ENCODE measurements at regions not wholly inside any gene's neighbourhood (a gene's known extent, or its start where the extent isn't known, plus 50 kb on each side); places are given as distances from the start of the nearest gene placed in this dataset.

DNA sequence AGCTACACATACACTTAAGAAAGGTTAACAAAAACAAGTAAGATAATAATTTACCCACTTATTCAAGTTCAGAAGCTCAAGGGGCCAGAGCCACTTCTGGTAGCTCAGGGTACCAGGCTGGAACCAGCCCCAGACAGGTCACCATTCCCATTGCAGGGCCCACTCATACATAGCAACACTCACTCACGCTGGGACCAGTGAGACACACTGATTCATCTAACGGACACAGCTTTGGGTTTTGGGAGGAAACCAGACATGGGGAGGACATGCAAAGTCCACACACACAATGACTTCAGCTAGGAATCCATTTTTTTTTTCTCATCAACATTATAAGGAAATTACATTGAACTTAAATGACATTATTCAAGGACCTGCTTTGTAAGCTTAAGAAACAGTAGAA lies 169.1 kb downstream of the ZC3H11B start (continued):
- TF ChIP-seq, protein P1, sequence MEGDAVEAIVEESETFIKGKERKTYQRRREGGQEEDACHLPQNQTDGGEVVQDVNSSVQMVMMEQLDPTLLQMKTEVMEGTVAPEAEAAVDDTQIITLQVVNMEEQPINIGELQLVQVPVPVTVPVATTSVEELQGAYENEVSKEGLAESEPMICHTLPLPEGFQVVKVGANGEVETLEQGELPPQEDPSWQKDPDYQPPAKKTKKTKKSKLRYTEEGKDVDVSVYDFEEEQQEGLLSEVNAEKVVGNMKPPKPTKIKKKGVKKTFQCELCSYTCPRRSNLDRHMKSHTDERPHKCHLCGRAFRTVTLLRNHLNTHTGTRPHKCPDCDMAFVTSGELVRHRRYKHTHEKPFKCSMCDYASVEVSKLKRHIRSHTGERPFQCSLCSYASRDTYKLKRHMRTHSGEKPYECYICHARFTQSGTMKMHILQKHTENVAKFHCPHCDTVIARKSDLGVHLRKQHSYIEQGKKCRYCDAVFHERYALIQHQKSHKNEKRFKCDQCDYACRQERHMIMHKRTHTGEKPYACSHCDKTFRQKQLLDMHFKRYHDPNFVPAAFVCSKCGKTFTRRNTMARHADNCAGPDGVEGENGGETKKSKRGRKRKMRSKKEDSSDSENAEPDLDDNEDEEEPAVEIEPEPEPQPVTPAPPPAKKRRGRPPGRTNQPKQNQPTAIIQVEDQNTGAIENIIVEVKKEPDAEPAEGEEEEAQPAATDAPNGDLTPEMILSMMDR (IDR thresholded peaks at IDR 0.05 in 2 of 3, conservative IDR thresholded peaks at IDR 0.05 in 1 of 3; ENCODE audit: borderline replicate concordance in 1 of 3, insufficient read depth in 1 of 3, low read depth in 2 of 3, low read length in 2 of 3): no peak

- H3K27me3 ChIP-seq (ENCODE audit: insufficient read depth, low read length): no peaks in the 10 kb centered on the region
- H3K27ac ChIP-seq (ENCODE audit: low read depth, low read length): no peak overlapping the region
- ChIA-PET RAD21 (ENCODE audit: low non-redundant PET in 1 of 2, low total read pairs in 2 of 2, uncharacterized antibody in 2 of 2, unreplicated experiment in 2 of 2) (no interaction called here), POLR2A (no interaction called here), CTCF (interaction anchor here (1.2 kb wide), 1 partner anchor 219 kb away, joined by 3 read pairs; no protein-coding TSS in a partner anchor)
- no peak overlapping the region for H3K4me3 ChIP-seq (replicated peaks in 1 of 2; ENCODE audit: low read depth in 1 of 2, low read length in 2 of 2)
- H3K79me2 ChIP-seq (ENCODE audit: insufficient read depth, low read length): no peaks in the 10 kb centered on the region
- 0 out of 2 replicates have a peak, but pooled peaks have one; percentile 11 for TF ChIP-seq FOSL1 (IDR thresholded peaks at IDR 0.05; ENCODE audit: low read depth)
- TF ChIP-seq EZH2phosphoT487 (IDR thresholded peaks at IDR 0.05; ENCODE audit: borderline replicate concordance): no peak
- TF ChIP-seq, protein P2, sequence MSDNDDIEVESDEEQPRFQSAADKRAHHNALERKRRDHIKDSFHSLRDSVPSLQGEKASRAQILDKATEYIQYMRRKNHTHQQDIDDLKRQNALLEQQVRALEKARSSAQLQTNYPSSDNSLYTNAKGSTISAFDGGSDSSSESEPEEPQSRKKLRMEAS (IDR thresholded peaks at IDR 0.05): peak; percentile 32; the same call in 1 of the 2 replicates
- TF ChIP-seq JUND (IDR thresholded peaks at IDR 0.05): 0 out of 2 replicates have a peak, but pooled peaks have one; percentile 19
- BruUV-seq (replicated peaks): no TSS peak
- H3K4me2 ChIP-seq (ENCODE audit: low read length): 0 out of 2 replicates have a peak overlapping the region, but pooled peaks have one; percentile 0
- peak; percentile 8 for DNase-seq (ENCODE audit: low read depth, low spot score)
- H3K4me1 ChIP-seq (ENCODE audit: control insufficient read depth in 1 of 2, insufficient read depth in 2 of 2, low read length in 2 of 2): peaks cover 0 to 8% of the 10 kb centered on the region in 2 experiments; a peak in 2 of 4 replicates
- peak; percentile 63 for ATAC-seq
- H4K20me1 ChIP-seq (ENCODE audit: insufficient read depth): no peaks in the 10 kb centered on the region
- no peaks in the 10 kb centered on the region for H3K9me2 ChIP-seq (ENCODE audit: insufficient read depth)
- H2AFZ ChIP-seq (ENCODE audit: low read depth, low read length, poor library complexity, severe bottlenecking): no peak overlapping the region
- no peak overlapping the region for H3K9ac ChIP-seq (ENCODE audit: low read length)
- intact Hi-C loops (cut with micrococcal nuclease): no loop called here
- no peaks in the 10 kb centered on the region for H3K9me3 ChIP-seq (ENCODE audit: control insufficient read depth in 1 of 2, insufficient read depth in 1 of 2, low read depth in 1 of 2, low read length in 2 of 2)
- no peaks in the 10 kb centered on the region for H3K36me3 ChIP-seq (ENCODE audit: control insufficient read depth in 1 of 2, insufficient read depth in 2 of 2, low read length in 2 of 2)
Observed at GRCh38 chr1:219442611-219443061, 170.3 kb downstream of the ZC3H11B start.

DNA sequence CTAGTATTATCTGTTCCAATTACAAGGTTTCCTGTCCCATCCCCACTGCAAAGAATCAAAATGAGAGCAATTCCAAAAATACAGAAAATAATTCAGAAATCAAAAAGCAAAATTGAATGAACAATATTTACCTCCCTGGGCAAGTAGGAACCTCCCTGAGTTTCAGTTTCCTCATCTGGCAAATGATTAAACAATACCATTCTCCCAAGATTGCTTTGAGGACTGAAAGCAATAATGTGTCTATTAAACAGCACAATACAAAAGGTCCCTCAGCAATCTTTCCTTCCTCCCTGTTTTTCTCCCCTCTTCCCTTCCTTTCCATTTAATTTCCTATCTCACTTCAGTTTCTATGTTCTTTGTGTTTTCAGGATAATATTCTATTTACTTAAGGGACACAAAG lies 171.0 kb downstream of the ZC3H11B start:
- RAD21 ChIA-PET (ENCODE audit: low non-redundant PET in 1 of 2, low total read pairs in 2 of 2, uncharacterized antibody in 2 of 2, unreplicated experiment in 2 of 2): no interaction called here
- Histone ChIP-seq H3K4me1 (ENCODE audit: control insufficient read depth in 1 of 2, insufficient read depth in 2 of 2, low read length in 2 of 2) (peaks cover 0 to 8% of the 10 kb centered on the region in 2 experiments; a peak in 2 of 4 replicates), H3K27me3 (ENCODE audit: insufficient read depth, low read length) (no peaks in the 10 kb centered on the region), H3K4me3 (replicated peaks in 1 of 2; ENCODE audit: low read depth in 1 of 2, low read length in 2 of 2) (no peak overlapping the region), H3K79me2 (ENCODE audit: insufficient read depth, low read length) (no peaks in the 10 kb centered on the region), H2AFZ (ENCODE audit: low read depth, low read length, poor library complexity, severe bottlenecking) (no peak overlapping the region), H3K36me3 (ENCODE audit: control insufficient read depth in 1 of 2, insufficient read depth in 2 of 2, low read length in 2 of 2) (no peaks in the 10 kb centered on the region), H4K20me1 (ENCODE audit: insufficient read depth) (no peaks in the 10 kb centered on the region), H3K9me3 (ENCODE audit: control insufficient read depth in 1 of 2, insufficient read depth in 1 of 2, low read depth in 1 of 2, low read length in 2 of 2) (no peaks in the 10 kb centered on the region), H3K27ac (ENCODE audit: low read depth, low read length) (peak overlapping the region; percentile 22; the same call in 1 of the 2 replicates), H3K9me2 (ENCODE audit: insufficient read depth) (no peaks in the 10 kb centered on the region), H3K9ac (ENCODE audit: low read length) (no peak overlapping the region), H3K4me2 (ENCODE audit: low read length) (no peak overlapping the region)
- POLR2A ChIA-PET: no interaction called here
- CTCF ChIA-PET: no interaction called here
- ATAC-seq (no peak), DNase-seq (ENCODE audit: low read depth, low spot score) (no peak)
- intact Hi-C loops (cut with micrococcal nuclease): no loop called here
- no TSS peak for BruUV-seq (replicated peaks)
- TF ChIP-seq RAD21 (IDR thresholded peaks at IDR 0.05; ENCODE audit: low read depth) (no peak), POLR2AphosphoS5 (IDR thresholded peaks at IDR 0.05; ENCODE audit: low read depth, low read length) (no peak), POLR2A (IDR thresholded peaks at IDR 0.05; ENCODE audit: borderline replicate concordance, extremely low read depth, insufficient read depth, insufficient read length) (no peak), ZFX (IDR thresholded peaks at IDR 0.05) (no peak), EZH2phosphoT487 (IDR thresholded peaks at IDR 0.05; ENCODE audit: borderline replicate concordance) (no peak), EGR1 (IDR thresholded peaks at IDR 0.05; ENCODE audit: low read depth) (no peak), EZH2 (IDR thresholded peaks at IDR 0.05) (no peak), FOSL1 (IDR thresholded peaks at IDR 0.05; ENCODE audit: low read depth) (no peak), CBX3 (IDR thresholded peaks at IDR 0.05; ENCODE audit: low read depth) (no peak), ZNF274 (IDR thresholded peaks at IDR 0.05; ENCODE audit: low read depth, low read length) (no peak)
- TF ChIP-seq, protein P2 (IDR thresholded peaks at IDR 0.05): no peak

Measured in HCT116 (cell line).